NCI-H1436 treated with DMSO at 0.1 percent for 48 hours (cell line): ENCODE measurements at regions not wholly inside any gene's neighbourhood (a gene's known extent, or its start where the extent isn't known, plus 50 kb on each side); places are given as distances from the start of the nearest gene placed in this dataset.
"Not testable (repeated sequence)": the region's sequence is repeated elsewhere in the genome, so short reads cannot be mapped to it uniquely, and the experiment has no call there.

Experiments
- DNase-seq: peaks from one replicate; lab custom pipeline; 2025; lab: John Stamatoyannopoulos, UW

- no peak for DNase-seq
These were observed 90.0 kb upstream of the GATB start for GRCh38 chr4:151850791-151851213.

- not testable (repeated sequence) for DNase-seq
These were observed 84.7 kb upstream of the GATB start for GRCh38 chr4:151845551-151845950.

GRCh38 chr4:151842430-151843079, 81.7 kb upstream of the GATB start:
- DNase-seq = no peak

GRCh38 chr4:151841107-151841506, 80.3 kb upstream of the GATB start:
- DNase-seq = no peak

GRCh38 chr4:151835467-151835866, 74.7 kb upstream of the GATB start:
- DNase-seq = no peak

GRCh38 chr4:151833174-151833573, 72.4 kb upstream of the GATB start:
- DNase-seq = no peak

GRCh38 chr4:151831526-151831925, 70.7 kb upstream of the GATB start:
- DNase-seq = no peak

GRCh38 chr4:151830168-151830567, 69.4 kb upstream of the GATB start:
- no peak for DNase-seq

GRCh38 chr4:151829309-151829708, 68.5 kb upstream of the GATB start:
- no peak for DNase-seq

- no peak for DNase-seq
These were observed 63.8 kb upstream of the GATB start for GRCh38 chr4:151824656-151825055.

- no peak for DNase-seq
These were observed 61.5 kb upstream of the GATB start for GRCh38 chr4:151822331-151822730.

GRCh38 chr4:151820004-151820403, 59.2 kb upstream of the GATB start:
- no peak for DNase-seq

- no peak for DNase-seq
These were observed 50.6 kb upstream of the GATB start for GRCh38 chr4:151811403-151811802.
